Urothelium cell line (cell line): ENCODE measurements at regions not wholly inside any gene's neighbourhood (a gene's known extent, or its start where the extent isn't known, plus 50 kb on each side); places are given as distances from the start of the nearest gene placed in this dataset.
"Not testable (repeated sequence)": the region's sequence is repeated elsewhere in the genome, so short reads cannot be mapped to it uniquely, and the experiment has no call there.

ENCODE experiments used
- DNase-seq: peaks from one replicate; pipeline ENCODE4 v3.0.0; 2011; ENCODE audit warnings: low spot score, mixed read lengths
- FAIRE-seq: peaks from 2 replicates; lab custom pipeline; 2011; peaks lifted over from hg19 to GRCh38; lab: Jason Lieb, UNC

DNA sequence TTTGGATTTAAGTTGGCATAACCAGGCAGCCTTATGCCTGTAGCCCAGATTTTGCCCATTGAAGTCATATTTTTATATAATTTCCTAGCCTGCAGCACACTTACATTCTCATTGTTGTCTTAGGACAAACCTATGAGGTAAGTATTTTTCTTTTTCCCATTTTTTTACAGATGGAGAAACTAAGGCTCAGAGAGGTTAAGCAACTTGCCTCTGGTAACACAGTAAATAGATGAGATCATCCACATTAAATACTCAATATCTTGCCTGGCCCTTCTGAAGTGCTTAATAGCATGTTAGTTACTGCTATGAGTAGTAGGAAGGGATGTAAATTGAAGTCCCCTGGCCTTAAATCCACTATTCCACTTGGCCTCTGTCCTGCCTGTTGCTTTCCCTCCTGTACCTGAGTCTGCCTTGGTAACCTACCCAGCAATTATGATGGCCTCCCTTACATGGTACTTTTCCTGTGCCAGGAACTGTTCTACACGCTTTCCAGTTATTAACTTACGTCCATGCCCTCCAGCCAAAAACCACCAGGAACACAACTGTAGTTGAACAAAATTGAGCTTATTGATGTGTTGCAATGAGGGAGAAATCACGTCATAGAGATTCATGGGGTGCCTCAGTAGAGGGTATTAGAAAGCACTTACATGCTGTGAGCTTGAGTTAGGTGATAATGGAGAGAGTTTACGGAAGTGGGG lies 111.6 kb upstream of the FGGY start:
- FAIRE-seq = no peak
- DNase-seq = no peak

GRCh38 chr1:59186656-59187055 lies 110.2 kb upstream of the FGGY start:
- DNase-seq = no peak
- no peak for FAIRE-seq

- DNase-seq = no peak
These were observed 108.3 kb upstream of the FGGY start for GRCh38 chr1:59188413-59189213.

GRCh38 chr1:59193443-59194093 lies 103.3 kb upstream of the FGGY start:
- DNase-seq (no peak), FAIRE-seq (no peak)

More at GRCh38 chr1:59188413-59189213, 108.3 kb upstream of the FGGY start:
- FAIRE-seq = no peak

DNA sequence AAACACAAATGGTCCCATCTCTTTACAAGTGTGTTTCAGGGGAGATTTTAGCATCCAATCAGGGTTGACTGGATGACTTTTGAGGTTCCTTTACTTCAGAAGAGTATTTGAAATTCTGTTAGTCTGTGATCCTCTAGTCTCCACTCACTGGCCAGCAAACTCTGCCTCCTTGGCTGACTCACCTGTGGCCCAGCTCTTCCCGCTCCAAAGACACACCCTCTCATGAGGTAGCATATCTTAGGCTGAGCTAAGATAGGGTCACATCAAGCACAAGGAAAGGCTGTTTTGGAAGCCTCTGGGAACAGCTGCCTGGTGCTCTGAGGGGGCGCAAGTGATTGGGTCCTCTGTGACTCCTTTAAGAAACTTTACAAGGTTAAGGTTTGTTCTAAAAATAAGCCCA lies 102.3 kb upstream of the FGGY start:
- FAIRE-seq (no peak), DNase-seq (no peak)

DNA sequence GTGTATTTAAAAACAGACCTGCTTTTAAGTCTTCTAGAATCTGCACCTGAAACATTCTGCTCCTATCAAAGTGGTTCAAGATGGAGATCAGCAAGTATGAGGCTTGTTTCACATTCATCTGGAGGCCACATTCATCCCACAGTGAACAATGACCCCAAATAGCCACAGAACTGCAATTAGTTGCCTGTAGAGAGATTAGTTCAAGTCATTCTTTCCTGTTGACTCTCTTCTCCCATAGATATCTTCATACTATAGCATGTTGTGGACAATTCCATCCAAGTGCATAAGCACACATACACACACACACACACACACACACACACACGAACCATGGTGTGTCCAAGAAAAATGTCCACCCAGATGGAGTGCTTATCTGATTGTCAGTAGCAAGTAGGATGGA lies 101.7 kb upstream of the FGGY start:
- no peak for FAIRE-seq
- DNase-seq = no peak

DNA sequence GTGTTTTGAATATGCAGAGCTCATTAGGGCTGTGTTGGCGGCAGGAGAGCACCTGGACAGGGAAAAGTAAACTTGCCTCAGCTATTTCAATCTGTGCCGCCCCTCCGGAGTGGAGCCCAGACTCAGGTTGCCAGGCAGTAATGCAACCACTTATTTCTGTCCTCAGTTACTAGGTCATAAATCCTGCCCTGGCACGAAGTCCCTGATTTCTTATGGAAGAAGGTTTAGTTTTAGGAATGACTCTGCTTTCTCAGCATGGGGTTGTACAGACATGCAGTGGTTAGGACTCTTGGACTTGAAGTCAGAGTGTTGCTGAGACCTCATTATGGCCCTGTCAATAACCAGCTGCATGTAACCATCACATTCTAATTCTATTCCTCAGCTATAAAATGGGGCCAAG lies 98.3 kb upstream of the FGGY start:
- FAIRE-seq = no peak

GRCh38 chr1:59199147-59199546 lies 97.7 kb upstream of the FGGY start:
- no peak for FAIRE-seq
- no peak for DNase-seq

More for the DNA sequence above, 98.3 kb upstream of the FGGY start:
- no peak for DNase-seq

DNA sequence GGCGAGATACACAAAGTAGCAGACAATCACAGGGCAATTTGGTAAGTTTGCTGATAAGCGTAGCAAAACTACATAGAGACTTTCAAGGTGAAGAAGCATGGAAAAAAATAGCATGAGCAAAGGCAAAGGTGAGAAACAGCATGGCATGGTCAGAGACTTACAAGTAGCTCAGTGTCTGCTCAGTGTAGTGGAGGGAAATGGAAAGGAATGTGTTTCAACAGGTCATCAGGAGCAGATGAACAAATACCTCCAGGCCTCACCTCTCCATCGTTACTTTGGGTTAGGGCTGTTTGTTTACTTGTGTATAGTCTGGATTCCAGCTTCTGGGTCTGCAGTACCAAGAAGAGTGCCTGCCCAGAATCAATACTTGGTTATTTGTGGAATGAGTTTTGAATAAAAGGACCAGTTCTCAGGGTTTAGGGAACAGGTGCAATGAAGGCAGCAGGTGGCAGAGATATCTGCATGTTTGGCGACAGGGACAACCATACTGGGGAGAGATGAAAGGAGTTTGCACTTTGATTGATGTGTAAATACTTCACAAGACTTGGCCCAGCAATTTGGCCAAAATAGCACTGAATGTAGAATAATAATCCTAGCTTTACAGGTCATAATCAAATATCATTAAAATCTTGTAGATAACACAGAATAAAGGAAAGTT lies 97.0 kb upstream of the FGGY start:
- no peak for FAIRE-seq
- DNase-seq = no peak

DNA sequence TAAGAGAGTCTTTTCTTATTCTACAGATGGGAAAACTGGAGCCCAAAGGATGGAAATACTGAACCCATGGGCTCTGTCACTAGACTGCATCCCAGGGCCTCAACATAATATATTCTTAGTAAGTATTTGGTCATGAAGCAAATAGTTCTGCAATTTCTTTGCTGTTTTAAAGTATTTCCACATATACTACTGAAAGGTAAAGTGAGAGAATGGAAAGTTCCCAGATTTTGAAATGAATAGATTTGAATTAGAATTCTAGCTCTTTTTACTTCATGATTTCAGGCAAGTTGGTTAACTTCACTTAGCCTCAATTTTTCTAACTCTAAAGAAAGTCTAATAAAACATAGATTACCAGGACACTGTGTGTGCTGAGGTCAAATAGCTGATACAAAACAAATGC lies 95.6 kb upstream of the FGGY start:
- FAIRE-seq = no peak
- DNase-seq = no peak

GRCh38 chr1:59202455-59202854 lies 94.4 kb upstream of the FGGY start:
- FAIRE-seq = no peak

DNA sequence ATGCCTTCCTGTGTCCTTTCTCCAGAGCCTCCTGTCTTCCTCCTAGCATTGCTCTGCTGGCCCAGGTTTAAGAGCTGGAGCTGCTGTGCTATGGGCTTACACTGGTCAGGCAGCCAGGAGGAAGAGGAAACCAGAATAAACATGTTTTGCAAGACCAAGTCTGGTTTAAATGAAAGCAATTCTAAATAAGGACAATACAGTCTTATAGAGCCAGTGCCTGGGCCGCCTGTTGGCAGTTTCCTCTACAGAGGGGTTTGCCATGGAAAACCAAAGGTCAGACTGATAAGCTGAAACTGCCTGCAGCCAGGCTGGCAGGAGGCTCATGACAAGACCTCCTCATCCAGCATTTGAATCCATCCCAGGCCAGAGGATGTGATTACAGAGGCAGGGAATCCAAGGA lies 92.9 kb upstream of the FGGY start:
- FAIRE-seq (no peak), DNase-seq (no peak)

More at GRCh38 chr1:59202455-59202854, 94.4 kb upstream of the FGGY start:
- no peak for DNase-seq

- not testable (repeated sequence) for DNase-seq, FAIRE-seq
These were observed 90.3 kb upstream of the FGGY start for GRCh38 chr1:59206616-59207015.

- not testable (repeated sequence) for FAIRE-seq, DNase-seq
These were observed 86.5 kb upstream of the FGGY start for GRCh38 chr1:59210430-59210829.

GRCh38 chr1:59212706-59213105 lies 84.2 kb upstream of the FGGY start:
- no peak for DNase-seq
- no peak for FAIRE-seq

GRCh38 chr1:59214248-59215208 lies 82.4 kb upstream of the FGGY start:
- DNase-seq (peak; percentile 13), FAIRE-seq (no peak)

DNA sequence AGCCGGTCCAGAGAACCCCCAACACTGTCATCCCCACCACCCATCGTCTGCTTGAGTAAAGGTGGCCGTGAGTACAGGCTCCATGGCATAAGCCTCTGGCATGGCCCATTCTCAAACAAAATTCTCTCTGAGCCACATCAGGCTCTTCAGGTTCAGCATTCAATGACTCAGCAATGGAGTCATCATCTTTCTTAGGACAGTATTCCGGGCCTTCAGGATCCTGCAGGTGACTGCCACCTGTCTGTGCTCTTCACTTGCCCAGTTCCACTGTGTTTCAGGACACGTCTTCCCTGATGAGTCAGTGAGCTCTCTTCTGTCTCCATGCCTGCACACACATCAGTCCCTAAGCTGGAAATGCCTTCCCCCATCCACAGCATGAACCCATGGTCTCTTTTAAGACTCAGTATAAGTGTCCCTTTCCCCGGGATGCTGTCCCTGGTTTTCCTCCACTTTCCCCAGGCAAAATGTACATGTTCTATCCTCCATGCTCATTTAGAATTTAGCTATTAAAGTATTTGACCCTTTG lies 81.1 kb upstream of the FGGY start:
- DNase-seq (no peak), FAIRE-seq (no peak)

- DNase-seq = not testable (repeated sequence)
- peak; percentile 81 for FAIRE-seq
These were observed 79.5 kb upstream of the FGGY start for GRCh38 chr1:59217439-59217838.

DNA sequence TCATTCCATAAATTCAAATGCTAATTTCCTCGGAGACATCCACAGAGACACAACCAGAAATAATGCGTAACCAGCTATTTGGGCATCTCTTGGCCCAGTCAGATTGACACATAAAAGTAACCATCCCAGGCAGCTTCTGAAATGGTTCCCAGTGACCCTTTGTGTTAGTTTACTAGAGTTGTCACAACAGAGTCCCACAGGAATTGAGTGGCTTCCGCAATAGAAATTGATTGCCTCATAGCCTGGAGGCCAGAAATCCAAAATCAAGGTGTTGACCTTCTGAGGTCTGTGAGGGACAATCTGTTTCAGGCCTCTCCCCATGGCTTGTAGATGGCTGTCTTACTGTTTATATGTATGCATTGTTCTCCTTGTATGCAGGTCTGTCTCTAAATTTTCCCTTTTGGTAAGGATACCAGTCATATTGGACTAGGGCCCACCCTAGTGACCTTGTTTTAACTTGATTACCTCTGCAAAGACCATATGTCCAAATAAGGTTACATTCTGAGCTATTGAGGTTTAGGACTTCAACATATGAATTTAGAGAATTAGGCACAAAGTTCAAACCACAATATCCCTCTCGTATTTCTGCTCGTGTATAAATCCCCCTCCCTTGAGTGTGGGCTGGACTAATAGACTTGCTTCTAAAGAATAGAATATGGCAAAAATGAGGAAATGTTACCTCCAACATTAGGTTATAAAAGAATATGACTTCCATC lies 78.2 kb upstream of the FGGY start:
- FAIRE-seq = no peak
- no peak for DNase-seq
